Panc1 (cell line): ENCODE measurements at regions not wholly inside any gene's neighbourhood (a gene's known extent, or its start where the extent isn't known, plus 50 kb on each side); places are given as distances from the start of the nearest gene placed in this dataset.

Source experiments
- ATAC-seq: fragments of 200-7000 bp; cut with Tn5 transposase; 2 replicates; pipeline ENCODE4 v1.9.1; 2020; ENCODE audit warnings: mild to moderate bottlenecking, moderate library complexity
- BruUV-seq: library from RNA; stranded (reverse); fragments of 400-500 nt; replicated peaks from 2 replicates; lab custom pipeline; 2021; lab: Mats Ljungman, UMichigan
- CTCF ChIA-PET: fragments of 300-600 bp; sonication (Branson Sonifier 250); formaldehyde crosslinking; loops from one replicate; lab custom pipeline; 2022; ENCODE audit warnings: antibody characterized with exemption; lab: Charles Lee
- POLR2A ChIA-PET: fragments of 300-600 bp; sonication (Branson Sonifier 250); formaldehyde crosslinking; loops from one replicate; lab custom pipeline; 2022; ENCODE audit warnings: antibody characterized with exemption; lab: Charles Lee
- DNase-seq: peaks from one replicate; pipeline ENCODE4 v3.0.0-alpha.2; 2010; ENCODE audit warnings: low read depth, low spot score
- H3K27ac ChIP-seq: 2 replicates; pipeline ENCODE4 v1.5.1; 2011; ENCODE audit warnings: mild to moderate bottlenecking, low read length, inconsistent platforms
- H3K27me3 ChIP-seq: fragments of 200-500 bp; sonication (Bioruptor generic); 2 replicates; pipeline ENCODE4 v1.6.0; 2014; ENCODE audit warnings: low read length, inconsistent platforms; ENCODE audit not compliant: control insufficient read depth, insufficient read depth
- H3K36me3 ChIP-seq: fragments of 200-500 bp; sonication (Bioruptor generic); 2 replicates; pipeline ENCODE4 v1.5.1; 2014; ENCODE audit warnings: inconsistent platforms, mild to moderate bottlenecking, low read length, moderate library complexity; ENCODE audit not compliant: control insufficient read depth, insufficient read depth
- H3K4me1 ChIP-seq: 2 replicates; pipeline ENCODE4 v1.5.1; 2011; ENCODE audit warnings: inconsistent platforms, mild to moderate bottlenecking, low read length, moderate library complexity; ENCODE audit not compliant: control insufficient read depth, insufficient read depth
- H3K4me3 ChIP-seq, 2 experiments: 2 replicates each; pipeline ENCODE4 v1.5.1; 2011 to 2012; ENCODE audit warnings: low read depth in 2 of 2, low read length in 2 of 2, mild to moderate bottlenecking in 2 of 2, inconsistent platforms in 1 of 2, moderate library complexity in 1 of 2
- H3K9me3 ChIP-seq: fragments of 200-500 bp; sonication (Bioruptor generic); 2 replicates; pipeline ENCODE4 v1.5.1; 2014; ENCODE audit warnings: low read depth, mild to moderate bottlenecking, inconsistent platforms, low read length, moderate library complexity; ENCODE audit not compliant: control insufficient read depth, insufficient read depth
- CTCF ChIP-seq: fragments of 450-650 bp; IDR thresholded peaks from 2 replicates; pipeline ENCODE4 v1.5.1; 2017; ENCODE audit warnings: mild to moderate bottlenecking
- POLR2AphosphoS5 ChIP-seq: IDR thresholded peaks from 2 replicates; pipeline ENCODE4 v1.6.1; 2012; ENCODE audit warnings: mild to moderate bottlenecking, low read depth, low read length, moderate library complexity
- REST ChIP-seq, 2 experiments: IDR thresholded peaks; 2 replicates each; pipeline ENCODE4 v1.6.1; 2011 to 2012; ENCODE audit warnings: low read depth in 2 of 2, control low read depth in 1 of 2, low read length in 1 of 2, mild to moderate bottlenecking in 1 of 2, moderate library complexity in 1 of 2; ENCODE audit not compliant: insufficient read depth in 1 of 2
- SIN3A ChIP-seq: IDR thresholded peaks from 2 replicates; pipeline ENCODE4 v1.6.1; 2012; ENCODE audit warnings: low read depth, mild to moderate bottlenecking, low read length, moderate library complexity, borderline replicate concordance; ENCODE audit not compliant: insufficient read depth
- TCF7L2 ChIP-seq: IDR thresholded peaks from 2 replicates; pipeline ENCODE4 v1.6.1; 2011; ENCODE audit warnings: mild to moderate bottlenecking, low read depth, low read length, inconsistent platforms
- in situ Hi-C: cut with HindIII; loops from 2 replicates; pipeline ENCODE4 v1.10.0; 2016; ENCODE audit warnings: low sequenced_read_pairs, low pct_unique_long_range_greater_than_20kb
- intact Hi-C: fragments of 100-400 bp; cut with micrococcal nuclease; formaldehyde crosslinking; loops from one replicate; pipeline ENCODE4 v1.10.0; 2022; ENCODE audit not compliant: unreplicated experiment

- H3K36me3 ChIP-seq, result no peaks in the 10 kb centered on the region; the same call in 1 of the 2 replicates
- H3K9me3 ChIP-seq, result no peaks in the 10 kb centered on the region
- DNase-seq (no peak), ATAC-seq (no peak)
- no peak overlapping the region for H3K27ac ChIP-seq
- no peak overlapping the region for H3K4me3 ChIP-seq
- H3K4me1 ChIP-seq, result no peaks in the 10 kb centered on the region
- intact Hi-C loops, result no loop called here
- no TSS peak for BruUV-seq
- POLR2A ChIA-PET, result no interaction called here
- TF ChIP-seq POLR2AphosphoS5, result no peak
- no peak for TF ChIP-seq CTCF
- TF ChIP-seq TCF7L2, result no peak
- TF ChIP-seq SIN3A, result no peak
- TF ChIP-seq REST (IDR thresholded peaks at IDR 0.05; ENCODE audit: insufficient read depth in 1 of 2, low read depth in 2 of 2, low read length in 1 of 2), result no peak
- CTCF ChIA-PET, result interaction anchor here (0.8 kb wide), 1 partner anchor 1716 kb away, joined by 3 read pairs; no protein-coding TSS in a partner anchor
- in situ Hi-C loops, result no loop called here
- H3K27me3 ChIP-seq, result peaks cover 12% of the 10 kb centered on the region
Observed at GRCh38 chr12:115750340-115750739, 527.2 kb downstream of the MED13L start.

GRCh38 chr12:115749071-115749841, 528.2 kb downstream of the MED13L start:
- TF ChIP-seq REST (IDR thresholded peaks at IDR 0.05; ENCODE audit: insufficient read depth in 1 of 2, low read depth in 2 of 2, low read length in 1 of 2) (no peak), SIN3A (no peak), POLR2AphosphoS5 (no peak), CTCF (no peak), TCF7L2 (no peak)
- ATAC-seq, result no peak
- Histone ChIP-seq H3K36me3 (no peaks in the 10 kb centered on the region; the same call in 1 of the 2 replicates), H3K27me3 (peaks cover 10% of the 10 kb centered on the region), H3K27ac (no peak overlapping the region), H3K4me1 (no peaks in the 10 kb centered on the region), H3K4me3 (no peak overlapping the region), H3K9me3 (no peaks in the 10 kb centered on the region)
- ChIA-PET POLR2A (no interaction called here), CTCF (interaction anchor here (0.7 kb wide), 1 partner anchor 1086 kb away, joined by 3 read pairs; no protein-coding TSS in a partner anchor)
- in situ Hi-C loops (no loop called here), intact Hi-C loops (no loop called here)
- DNase-seq, result no peak
- no TSS peak for BruUV-seq
